ENCODE measurements at regions not wholly inside any gene's neighbourhood (a gene's known extent, or its start where the extent isn't known, plus 50 kb on each side); places are given as distances from the start of the nearest gene placed in this dataset.
"Not testable (repeated sequence)": the region's sequence is repeated elsewhere in the genome, so short reads cannot be mapped to it uniquely, and the experiment has no call there.

DNA sequence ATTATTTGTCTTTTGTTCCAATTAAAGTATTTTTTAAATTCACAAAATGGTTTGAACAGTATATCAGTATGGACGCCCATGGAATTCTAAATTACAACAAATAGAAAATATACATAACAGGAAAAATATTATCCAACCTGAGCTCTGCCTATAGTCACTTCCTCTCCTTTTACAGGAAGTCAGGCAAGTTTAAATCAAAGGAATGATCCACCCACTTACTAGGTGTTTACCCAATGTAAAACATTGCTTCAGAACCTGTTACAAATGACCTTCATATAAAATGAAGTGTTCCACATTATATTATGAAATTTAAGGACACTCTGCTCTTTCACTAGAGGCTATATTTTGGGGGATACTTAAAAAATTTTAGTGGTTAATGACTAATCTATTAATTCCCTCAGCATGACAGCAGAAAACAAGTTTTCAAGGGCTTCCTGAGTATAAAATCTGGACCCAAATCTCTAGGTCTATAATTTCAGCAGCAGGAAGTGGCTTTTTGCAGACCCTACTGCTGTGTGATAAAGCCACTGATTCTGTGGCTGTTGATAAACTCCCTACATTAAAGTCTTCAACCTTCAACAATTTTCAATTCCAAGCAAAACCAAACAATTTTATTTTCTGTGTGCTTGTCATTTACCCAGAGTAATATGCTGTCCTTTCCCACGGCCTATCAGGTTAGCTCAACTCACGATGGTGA lies 722.6 kb downstream of the GATA3 start:
- DNase-seq (no peak), ATAC-seq (peak; percentile 62)

DNA sequence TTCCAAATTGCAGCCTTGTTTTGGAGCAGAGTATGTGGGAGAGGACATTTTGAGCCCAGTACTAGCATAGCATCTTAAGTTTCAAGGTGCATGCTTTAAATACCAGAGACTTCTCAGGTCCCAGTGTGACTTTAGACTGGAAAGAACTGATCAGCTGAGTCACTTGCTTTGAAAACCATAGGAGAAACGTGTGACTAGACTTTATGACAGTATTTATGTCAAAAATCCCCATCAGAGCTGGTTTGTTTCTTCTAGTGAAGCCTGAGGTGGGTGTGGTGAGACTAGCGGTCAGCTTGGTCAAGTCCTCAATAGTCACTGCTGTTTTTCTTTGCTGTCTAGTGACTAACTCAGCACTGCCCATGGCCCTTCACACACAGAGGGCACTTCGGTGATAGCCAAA lies 724.2 kb downstream of the GATA3 start:
- peak; percentile 11 for DNase-seq

DNA sequence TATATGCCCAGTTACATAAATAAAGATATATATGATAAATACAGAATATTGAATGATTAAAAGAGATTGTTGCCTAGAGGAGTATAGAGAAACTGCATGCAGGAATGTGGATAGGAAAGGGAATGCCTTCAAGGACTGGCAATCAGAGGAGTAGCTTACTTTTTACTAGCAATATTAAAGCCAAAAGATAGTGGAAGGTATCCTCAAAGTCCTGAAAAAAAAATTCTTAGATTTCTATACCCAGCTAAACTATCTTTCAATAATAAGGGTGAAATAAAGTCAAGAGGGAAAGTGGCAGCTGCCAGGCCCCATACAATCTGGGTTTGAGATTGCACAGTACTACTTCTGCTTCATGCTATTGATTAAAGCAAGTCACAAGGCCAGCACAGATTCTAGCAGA lies 733.2 kb downstream of the GATA3 start:
- no peak for DNase-seq
- no peak for ATAC-seq

More for the DNA sequence above, 724.2 kb downstream of the GATA3 start:
- ATAC-seq, result peak; percentile 72

GRCh38 chr10:8790390-8790789 lies 735.9 kb downstream of the GATA3 start:
- ATAC-seq, result no peak
- no peak for DNase-seq

GRCh38 chr10:8794860-8795259 lies 740.4 kb downstream of the GATA3 start:
- peak; percentile 9 for DNase-seq
- ATAC-seq, result peak; percentile 40

GRCh38 chr10:8800426-8800825 lies 745.9 kb downstream of the GATA3 start:
- DNase-seq (no peak), ATAC-seq (peak; percentile 77)

DNA sequence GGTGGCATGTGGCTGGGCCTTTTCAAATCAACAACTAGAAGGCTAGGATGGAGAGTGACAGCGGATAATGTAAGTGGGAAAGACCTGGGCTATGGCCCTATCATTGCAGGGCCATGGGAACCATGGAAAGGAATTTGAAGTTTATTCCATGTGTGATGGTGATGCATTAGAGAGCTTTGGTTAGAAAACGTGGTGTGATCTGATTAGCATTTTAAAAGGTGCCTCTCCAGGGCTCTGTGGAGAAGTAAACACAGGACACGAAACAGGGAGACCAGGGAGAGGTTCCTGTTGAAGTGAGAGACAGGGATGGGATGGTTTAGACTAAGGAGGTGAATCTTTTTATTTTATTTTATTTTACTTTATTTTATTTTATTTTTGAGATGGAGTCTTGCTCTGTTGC lies 749.5 kb downstream of the GATA3 start:
- ATAC-seq (no peak), DNase-seq (no peak)

GRCh38 chr10:8810677-8811076 lies 756.2 kb downstream of the GATA3 start:
- ATAC-seq (no peak), DNase-seq (no peak)

DNA sequence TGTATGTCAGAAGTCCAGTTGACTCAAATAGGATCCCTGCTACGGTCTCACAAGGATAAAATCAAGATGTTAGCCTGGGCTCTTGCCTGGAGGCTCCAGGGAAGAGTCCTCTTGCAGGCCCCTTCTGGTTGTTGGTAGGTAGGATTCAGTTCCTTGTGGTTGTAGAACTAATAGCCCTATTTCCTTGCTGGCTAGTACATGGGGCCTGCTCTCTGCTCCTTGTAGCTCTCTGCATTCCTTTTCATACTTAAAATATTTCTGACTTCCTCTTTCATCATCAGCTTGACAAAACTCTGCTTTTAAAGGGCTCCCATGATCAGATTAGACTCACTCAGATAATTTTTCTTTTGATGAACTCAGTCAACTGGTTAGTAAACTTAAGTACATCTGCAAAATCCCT lies 756.7 kb downstream of the GATA3 start:
- ATAC-seq (no peak), DNase-seq (no peak)

GRCh38 chr10:8815969-8816368 lies 761.5 kb downstream of the GATA3 start:
- no peak for ATAC-seq
- no peak for DNase-seq

- ATAC-seq, result no peak
- no peak for DNase-seq
Measured at GRCh38 chr10:8817299-8817698, 762.8 kb downstream of the GATA3 start.

DNA sequence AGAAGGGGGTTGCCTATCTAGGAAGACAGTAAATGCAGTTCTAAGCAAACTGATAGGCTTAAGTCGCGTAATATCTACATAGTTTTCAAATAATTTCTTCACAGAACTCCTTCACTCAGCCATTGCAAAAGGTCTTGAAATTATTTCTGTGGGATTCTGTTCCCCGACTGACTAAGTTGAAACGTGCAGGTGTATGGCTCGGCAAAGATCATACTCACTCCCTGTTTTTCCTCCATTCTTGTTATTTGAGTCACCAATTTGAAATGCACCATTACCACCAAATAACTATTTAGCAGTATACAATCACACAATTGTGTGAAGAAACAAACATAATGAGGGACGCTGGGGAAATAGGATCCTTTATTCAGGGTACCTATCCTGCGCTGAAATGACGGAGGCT lies 771.1 kb downstream of the GATA3 start:
- no peak for ATAC-seq
- DNase-seq, result no peak

- no peak for DNase-seq
Measured at GRCh38 chr10:8829592-8829991, 775.1 kb downstream of the GATA3 start.

DNA sequence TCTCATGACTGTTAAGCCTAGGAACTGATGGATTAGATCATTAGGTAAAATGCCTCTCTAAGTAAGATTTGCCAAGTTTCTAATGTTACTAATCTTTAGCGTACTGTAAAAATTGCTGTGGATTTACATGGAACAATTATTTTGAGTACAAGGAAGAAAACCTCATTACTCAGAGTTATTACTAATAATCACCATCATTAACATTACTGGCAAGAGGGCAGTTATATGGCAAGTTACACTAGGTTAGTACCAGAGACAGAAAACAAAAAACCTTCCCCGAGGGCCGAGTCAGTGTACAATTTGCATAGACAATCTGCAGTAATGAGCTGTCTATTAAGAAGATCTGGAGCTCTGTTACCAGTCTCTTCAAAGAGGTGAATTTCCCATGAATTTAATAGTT lies 775.6 kb downstream of the GATA3 start:
- ATAC-seq (no peak), DNase-seq (no peak)

More at GRCh38 chr10:8829592-8829991, 775.1 kb downstream of the GATA3 start:
- no peak for ATAC-seq

- no peak for ATAC-seq
- DNase-seq, result no peak
Measured at GRCh38 chr10:8830876-8831275, 776.4 kb downstream of the GATA3 start.

DNA sequence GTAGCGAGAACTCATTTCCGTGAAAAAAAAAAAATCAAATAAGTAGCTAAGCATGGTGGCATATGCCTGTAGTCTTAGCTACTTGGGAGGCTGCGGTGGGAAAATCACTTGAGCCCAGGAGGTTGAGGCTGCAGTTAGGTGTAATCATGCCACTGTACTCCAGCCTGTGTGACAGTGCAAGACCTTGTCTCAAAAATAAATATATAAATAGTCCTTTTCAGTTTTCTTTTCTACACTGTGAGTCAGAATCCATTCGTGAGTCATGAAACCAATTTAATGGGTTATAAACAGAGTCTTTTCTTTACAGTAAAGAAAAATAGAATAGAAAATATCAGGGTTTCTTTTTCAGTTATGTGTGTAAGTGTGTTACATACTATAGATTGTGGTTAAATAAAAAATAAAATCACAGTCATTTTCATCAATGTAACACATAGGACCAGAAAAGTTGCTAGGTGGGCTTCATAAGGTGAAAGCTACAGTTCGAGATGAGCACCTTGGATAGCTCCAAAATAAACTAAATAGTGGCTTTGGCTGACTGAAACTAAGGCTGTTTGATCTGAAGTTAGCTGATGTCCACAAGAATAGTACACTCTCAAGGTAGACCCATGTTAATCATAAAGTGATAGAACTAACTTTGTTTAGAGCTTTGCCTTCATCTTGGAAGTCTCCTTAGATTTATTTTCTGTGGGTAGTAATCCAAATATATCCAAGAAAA lies 781.1 kb downstream of the GATA3 start:
- ATAC-seq (peak; percentile 61), DNase-seq (no peak)

DNA sequence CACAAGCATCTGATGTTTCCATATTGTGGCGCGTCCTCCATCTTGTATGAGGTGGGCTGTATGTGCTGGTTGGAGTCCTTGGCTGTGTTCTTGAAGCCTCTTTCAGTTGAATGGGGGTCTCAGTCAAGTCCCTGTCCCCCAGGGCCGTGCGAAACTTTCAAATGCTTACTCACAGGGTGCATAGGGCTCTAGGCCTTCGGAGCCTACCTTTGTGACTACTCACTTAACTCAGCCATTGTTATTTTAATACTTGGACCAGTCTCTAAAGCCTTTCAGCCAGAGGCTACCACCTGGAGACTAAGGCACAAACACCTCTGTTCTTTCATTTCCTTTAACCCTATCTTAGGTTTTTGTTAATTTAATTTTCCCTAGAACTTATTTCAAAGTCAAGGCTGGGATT lies 785.9 kb downstream of the GATA3 start:
- DNase-seq (no peak), ATAC-seq (no peak)

DNA sequence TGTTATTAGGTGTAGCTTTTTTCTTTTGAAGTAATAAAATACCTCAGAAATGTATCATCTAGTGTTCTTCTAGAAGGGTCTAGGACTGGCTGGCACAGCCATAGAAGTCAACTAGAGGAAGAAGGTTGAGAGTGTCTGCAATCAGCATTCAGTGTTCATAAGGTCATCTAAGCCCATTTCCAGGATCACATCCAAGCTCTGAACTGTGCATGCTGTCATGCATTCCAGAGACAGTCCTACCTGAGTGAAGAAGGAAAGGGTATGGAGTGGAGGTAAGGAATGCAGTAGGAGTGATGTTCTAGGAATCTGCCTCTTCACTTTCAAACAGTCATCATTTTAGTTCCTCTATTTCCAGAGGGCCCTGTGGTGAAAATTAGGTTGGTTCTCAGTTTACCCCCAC lies 789.7 kb downstream of the GATA3 start:
- ATAC-seq (no peak), DNase-seq (no peak)

- DNase-seq (no peak), ATAC-seq (no peak)
Measured at GRCh38 chr10:8852546-8852945, 798.1 kb downstream of the GATA3 start.

DNA sequence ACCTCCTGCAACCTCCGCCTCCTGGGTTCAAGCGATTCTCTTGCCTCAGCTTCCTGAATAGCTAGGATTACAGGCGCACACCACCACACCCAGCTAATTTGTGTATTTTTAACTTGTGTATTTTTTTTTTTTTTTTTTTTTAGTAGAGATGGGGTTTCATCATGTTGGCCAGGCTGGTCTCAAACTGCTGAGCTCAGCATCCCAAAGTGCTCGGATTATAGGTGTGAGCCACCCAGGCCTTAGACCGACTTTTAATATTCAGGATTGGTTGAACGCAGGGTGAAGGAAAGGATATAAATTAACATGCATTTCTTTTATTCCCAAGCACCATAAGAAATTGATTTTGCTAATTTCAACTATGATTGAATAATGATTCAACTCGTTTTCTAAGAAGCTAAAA lies 798.6 kb downstream of the GATA3 start:
- ATAC-seq (no peak), DNase-seq (no peak)

- not testable (repeated sequence) for DNase-seq, ATAC-seq
Measured at GRCh38 chr10:8868924-8869323, 814.4 kb downstream of the GATA3 start.

- DNase-seq (no peak), ATAC-seq (no peak)
Measured at GRCh38 chr10:8873310-8873709, 818.8 kb downstream of the GATA3 start.

DNA sequence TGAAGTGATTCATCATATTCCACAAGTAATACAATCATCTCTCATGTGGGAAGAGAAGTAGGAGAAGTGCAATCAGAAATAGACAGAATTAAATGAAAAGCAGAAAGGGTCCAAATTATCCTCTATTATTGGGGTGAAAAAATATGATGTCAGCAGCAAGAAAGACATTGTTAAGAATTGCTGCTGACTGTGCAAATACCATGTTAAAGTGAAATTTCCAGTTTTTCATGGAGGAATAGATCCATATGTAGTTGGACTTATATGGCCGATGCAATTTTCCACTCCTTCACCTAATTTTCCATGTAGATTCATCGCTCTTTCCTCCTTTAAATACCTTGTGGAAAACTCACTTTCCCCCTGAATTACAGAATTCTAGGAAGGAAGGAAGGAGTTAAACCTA lies 819.8 kb downstream of the GATA3 start:
- DNase-seq (no peak), ATAC-seq (no peak)

DNA sequence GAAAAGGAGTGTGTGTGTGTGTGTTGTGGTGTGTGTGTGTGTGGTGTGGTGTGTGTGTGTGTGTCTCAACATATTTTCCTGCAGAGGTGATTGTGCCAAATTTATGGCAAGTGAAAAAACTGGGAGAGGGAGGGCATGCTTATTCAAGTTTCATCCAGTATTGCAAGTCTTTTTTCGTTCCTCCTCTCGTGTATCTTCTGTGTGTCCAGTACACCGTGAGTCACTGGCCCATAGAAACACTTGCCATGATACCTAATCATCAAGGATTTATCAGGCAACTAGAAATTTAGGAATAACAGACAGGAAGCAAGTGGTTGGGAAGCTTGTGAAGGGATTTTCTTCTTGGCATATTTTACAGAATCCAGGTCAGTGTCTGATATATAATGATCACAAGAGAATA lies 820.5 kb downstream of the GATA3 start:
- no peak for DNase-seq

More for the DNA sequence above, 820.5 kb downstream of the GATA3 start:
- no peak for ATAC-seq

All from stimulated activated naive CD8-positive, alpha-beta T cell treated with anti-CD3 and anti-CD28 coated beads, Interleukin-15, Interleukin-2, amounts not matched to agents 100 U/mL and 50 U/mL, for 24 hours (primary cell).